ENCODE measurements at regions not wholly inside any gene's neighbourhood (a gene's known extent, or its start where the extent isn't known, plus 50 kb on each side); places are given as distances from the start of the nearest gene placed in this dataset.
A peak's percentile ranks its signal among the peaks of the same experiment; 100 is the strongest.

GRCh38 chr4:170529748-170530722, 440.3 kb upstream of the AADAT start:
- H3K4me1 Mint-ChIP-seq (ENCODE audit: low read depth, unreplicated experiment), result no peaks in the 10 kb centered on the region
- no peaks in the 10 kb centered on the region for H3K27me3 ChIP-seq (ENCODE audit: insufficient read depth, low read length)
- H3K4me1 ChIP-seq (ENCODE audit: insufficient read depth, low read length), result no peaks in the 10 kb centered on the region
- no peaks in the 10 kb centered on the region for H3K36me3 Mint-ChIP-seq (ENCODE audit: low read depth, unreplicated experiment)
- DNase-seq (ENCODE audit: low read depth) (no peak), FAIRE-seq (no peak)
- no peaks in the 10 kb centered on the region for H3K27me3 Mint-ChIP-seq (ENCODE audit: low read depth, unreplicated experiment)
- peak overlapping the region; percentile 34 for H3K4me2 ChIP-seq (ENCODE audit: low read length)
- no peak overlapping the region for H2AFZ ChIP-seq (ENCODE audit: low read depth, low read length)
- H3K4me3 ChIP-seq (ENCODE audit: insufficient read depth, low read depth, low read length), result no peak overlapping the region
- no peaks in the 10 kb centered on the region for H3K79me2 ChIP-seq (ENCODE audit: insufficient read depth, low read length)
- H3K27ac ChIP-seq (ENCODE audit: low read depth, low read length), result no peak overlapping the region
- no peaks in the 10 kb centered on the region for H4K20me1 ChIP-seq (ENCODE audit: insufficient read depth, low read length)
- H3K4me3 Mint-ChIP-seq (ENCODE audit: unreplicated experiment), result no peak overlapping the region
- H3K9ac ChIP-seq (ENCODE audit: low read length), result no peak overlapping the region
- no peak overlapping the region for H3K27ac Mint-ChIP-seq (ENCODE audit: unreplicated experiment)
- no peak for TF ChIP-seq CTCF (IDR thresholded peaks at IDR 0.05; ENCODE audit: insufficient read depth, low read depth, low read length)
- TF ChIP-seq EZH2 (IDR thresholded peaks at IDR 0.05; ENCODE audit: insufficient read depth, low read length), result no peak
- no peaks in the 10 kb centered on the region for H3K9me3 ChIP-seq (ENCODE audit: insufficient read depth, low read depth, low read length)
- no peaks in the 10 kb centered on the region for H3K9me3 Mint-ChIP-seq (ENCODE audit: unreplicated experiment)
- no peaks in the 10 kb centered on the region for H3K36me3 ChIP-seq (ENCODE audit: insufficient read depth, low read length)

GRCh38 chr4:170526471-170526870, 436.7 kb upstream of the AADAT start:
- DNase-seq (ENCODE audit: low read depth), result no peak
- FAIRE-seq, result no peak

More at GRCh38 chr4:170526471-170526870, 436.7 kb upstream of the AADAT start:
- no peak for TF ChIP-seq CTCF (IDR thresholded peaks at IDR 0.05; ENCODE audit: insufficient read depth, low read depth, low read length)
- TF ChIP-seq EZH2 (IDR thresholded peaks at IDR 0.05; ENCODE audit: insufficient read depth, low read length), result no peak
- Histone ChIP-seq H3K4me3 (ENCODE audit: insufficient read depth, low read depth, low read length) (no peak overlapping the region), H3K9ac (ENCODE audit: low read length) (no peak overlapping the region), H3K27ac (ENCODE audit: low read depth, low read length) (no peak overlapping the region), H3K4me1 (ENCODE audit: insufficient read depth, low read length) (no peaks in the 10 kb centered on the region), H3K9me3 (ENCODE audit: insufficient read depth, low read depth, low read length) (no peaks in the 10 kb centered on the region), H3K36me3 (ENCODE audit: insufficient read depth, low read length) (no peaks in the 10 kb centered on the region), H4K20me1 (ENCODE audit: insufficient read depth, low read length) (no peaks in the 10 kb centered on the region), H3K4me2 (ENCODE audit: low read length) (no peak overlapping the region), H3K79me2 (ENCODE audit: insufficient read depth, low read length) (no peaks in the 10 kb centered on the region), H3K27me3 (ENCODE audit: insufficient read depth, low read length) (no peaks in the 10 kb centered on the region), H2AFZ (ENCODE audit: low read depth, low read length) (no peak overlapping the region)
- H3K4me3 Mint-ChIP-seq (ENCODE audit: unreplicated experiment), result no peak overlapping the region
- no peaks in the 10 kb centered on the region for H3K36me3 Mint-ChIP-seq (ENCODE audit: low read depth, unreplicated experiment)
- H3K4me1 Mint-ChIP-seq (ENCODE audit: low read depth, unreplicated experiment), result no peaks in the 10 kb centered on the region
- no peak overlapping the region for H3K27ac Mint-ChIP-seq (ENCODE audit: unreplicated experiment)
- H3K27me3 Mint-ChIP-seq (ENCODE audit: low read depth, unreplicated experiment), result no peaks in the 10 kb centered on the region
- H3K9me3 Mint-ChIP-seq (ENCODE audit: unreplicated experiment), result no peaks in the 10 kb centered on the region

All from astrocyte (in vitro differentiated cells and primary cell).